GM21786 (cell line): ENCODE measurements at regions not wholly inside any gene's neighbourhood (a gene's known extent, or its start where the extent isn't known, plus 50 kb on each side); places are given as distances from the start of the nearest gene placed in this dataset.

Experiments used
- ATAC-seq: cut with Tn5 transposase; IDR thresholded peaks from one replicate; pipeline ENCODE4 v1.9.1; 2021; ENCODE audit not compliant: unreplicated experiment

- ATAC-seq: peak; percentile 91
Measured at GRCh38 chr5:124920909-124921666, 174.6 kb upstream of the ZNF608 start.

DNA sequence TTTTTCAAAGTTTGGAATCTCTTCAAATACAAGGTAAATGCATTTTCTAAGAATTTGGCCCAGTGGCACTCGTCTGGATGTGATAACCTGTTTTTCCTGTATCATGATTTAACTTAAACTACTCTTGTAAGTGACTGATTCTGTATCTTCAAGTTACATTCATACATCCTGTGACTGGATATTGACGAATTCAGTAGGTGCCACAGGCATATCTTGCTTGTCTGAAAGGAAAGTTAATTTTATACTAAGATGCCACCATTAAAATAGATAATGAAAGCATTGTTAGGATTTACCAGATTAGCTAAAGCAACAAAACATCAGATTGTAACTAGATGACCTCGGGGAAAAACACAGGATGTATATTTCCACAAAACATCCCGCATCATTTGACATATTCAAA, 175.3 kb upstream of the ZNF608 start:
- ATAC-seq: peak; percentile 8

DNA sequence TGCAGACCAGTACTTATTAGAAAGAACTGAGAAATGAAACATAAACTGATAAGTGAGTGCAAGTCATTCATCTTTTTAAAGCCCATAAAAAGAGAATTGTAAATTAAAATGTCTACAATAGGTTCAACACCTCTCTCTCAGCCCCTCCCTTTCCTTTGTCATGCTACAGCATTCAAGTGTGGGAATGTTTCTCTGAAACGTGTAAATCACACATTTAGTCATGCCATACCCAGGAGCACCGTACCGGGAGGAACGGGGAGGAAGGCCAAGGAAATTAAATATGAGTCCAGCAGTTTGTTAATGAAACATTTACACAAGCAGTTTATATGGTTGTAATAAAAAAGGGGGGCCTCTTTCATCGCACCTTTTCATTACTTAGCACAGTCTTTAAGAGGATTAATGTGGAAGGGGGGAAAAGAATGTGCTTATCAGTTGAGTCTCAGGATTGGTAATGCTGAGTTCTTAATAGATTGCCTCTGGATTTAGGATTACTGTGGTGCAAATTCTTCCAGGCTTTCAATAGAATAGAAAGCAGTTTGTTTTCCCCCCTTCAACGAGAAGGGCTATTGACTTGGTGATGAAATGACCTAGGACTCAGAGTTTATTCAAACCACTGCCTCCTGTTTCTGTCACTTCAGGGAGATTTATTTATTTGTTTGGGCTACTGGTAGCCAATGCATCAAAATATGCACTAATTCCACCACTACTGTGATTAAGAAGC, 176.0 kb upstream of the ZNF608 start:
- ATAC-seq: peak; percentile 17

- no peak for ATAC-seq
Measured at GRCh38 chr5:124923131-124923530, 176.7 kb upstream of the ZNF608 start.

DNA sequence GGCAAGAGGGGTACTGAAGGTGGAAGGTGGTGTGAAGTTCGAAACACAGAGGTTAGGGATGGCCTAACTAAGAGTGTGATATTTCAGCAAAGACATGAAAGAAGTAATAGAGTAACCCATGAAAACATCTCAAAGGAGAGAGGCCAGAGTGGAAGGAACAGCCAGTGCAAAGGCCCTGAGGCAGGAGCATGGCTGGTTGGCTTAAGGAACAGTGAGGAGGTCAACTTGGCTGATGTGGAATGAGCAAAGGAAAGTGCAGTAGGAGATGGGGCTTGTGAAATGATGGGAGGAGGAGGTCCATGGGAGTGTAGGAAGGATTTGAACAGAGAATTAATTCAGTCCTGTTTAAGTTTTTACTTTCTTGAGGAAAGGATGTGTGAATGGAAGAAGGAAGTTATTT, 178.3 kb upstream of the ZNF608 start:
- ATAC-seq: no peak

DNA sequence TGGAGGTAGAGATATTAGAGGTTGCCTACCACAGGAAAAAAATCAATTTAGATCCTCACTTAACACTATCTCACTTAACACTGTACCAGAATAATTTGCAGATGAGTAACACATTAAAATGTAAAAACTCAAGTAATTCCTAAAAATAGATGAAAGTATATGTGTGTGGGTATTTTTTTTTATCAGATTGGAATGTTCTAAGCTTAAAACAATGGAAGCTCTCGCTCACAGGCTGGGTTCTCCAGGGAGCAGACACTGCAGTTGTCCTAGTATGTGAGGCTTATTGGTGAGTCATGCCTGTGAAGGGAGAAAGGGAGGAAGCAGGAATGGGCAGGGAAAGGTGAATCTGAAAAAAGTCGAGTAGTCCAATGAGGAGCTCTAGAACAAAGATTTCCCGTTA, 181.3 kb upstream of the ZNF608 start:
- no peak for ATAC-seq

- ATAC-seq: no peak
Measured at GRCh38 chr5:124929000-124929399, 182.6 kb upstream of the ZNF608 start.

- ATAC-seq: no peak
Measured at GRCh38 chr5:124932791-124933600, 186.6 kb upstream of the ZNF608 start.

- ATAC-seq: peak; percentile 72
Measured at GRCh38 chr5:124935065-124935464, 188.6 kb upstream of the ZNF608 start.

DNA sequence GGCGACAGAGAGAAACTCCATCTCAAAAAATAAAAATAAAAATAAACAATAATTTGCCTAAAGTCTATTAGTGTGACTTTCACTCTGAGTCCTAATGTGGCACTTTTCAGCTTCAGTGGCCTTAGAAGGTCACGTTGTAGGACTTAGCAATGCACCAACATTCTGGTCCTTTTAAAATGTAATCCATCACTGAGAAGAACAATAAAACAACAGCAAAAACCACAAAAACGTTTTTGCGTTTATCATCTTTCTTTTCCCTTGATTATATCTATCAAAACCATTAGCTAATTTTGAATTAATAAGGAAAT, 190.1 kb upstream of the ZNF608 start:
- ATAC-seq: peak; percentile 52

DNA sequence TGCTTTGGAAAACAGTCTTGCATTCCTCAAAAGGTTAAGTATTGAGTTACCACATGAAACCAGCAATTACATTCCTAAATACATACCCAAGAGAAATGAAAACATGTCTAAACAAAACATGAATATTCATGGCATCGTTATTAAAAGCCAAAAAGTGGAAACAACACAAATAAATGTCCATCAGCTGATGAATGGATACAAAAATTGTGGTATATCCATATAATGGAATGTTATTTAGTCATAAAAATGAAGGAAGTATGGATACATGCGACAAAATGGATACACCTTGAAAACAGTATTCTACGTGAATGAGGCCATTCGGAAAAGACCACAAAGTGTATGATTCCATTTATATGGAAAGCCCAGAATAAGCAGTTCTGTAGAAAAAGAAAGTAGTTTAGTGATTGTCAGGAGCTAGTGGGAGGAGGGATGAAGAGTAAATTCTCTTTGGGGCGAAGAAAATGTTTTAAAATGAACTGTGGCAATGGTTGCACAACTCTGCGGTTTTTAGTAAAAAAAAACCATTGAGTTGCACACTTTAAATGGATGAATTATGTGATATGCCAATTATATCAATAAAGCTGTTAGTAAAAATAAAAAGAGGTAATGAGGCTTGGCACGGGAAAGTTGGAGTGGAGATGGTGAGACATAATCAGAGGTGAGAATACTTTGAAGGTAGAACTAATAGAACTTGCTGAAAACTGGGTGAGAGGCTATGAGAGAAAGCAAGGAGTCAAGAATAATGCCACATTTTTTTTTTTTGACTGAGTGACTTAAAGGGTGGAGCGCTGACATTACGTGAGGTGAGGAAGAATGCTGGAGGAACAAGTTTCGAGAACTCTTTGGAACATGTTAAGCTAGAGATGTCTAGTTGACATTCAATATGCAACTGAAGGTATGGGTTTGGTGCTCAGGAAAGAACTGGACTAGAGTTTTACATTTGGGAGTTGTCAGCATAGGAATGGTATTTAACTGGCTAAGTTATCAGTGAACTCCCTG, 194.9 kb upstream of the ZNF608 start:
- no peak for ATAC-seq

GRCh38 chr5:124948062-124948753, 201.8 kb upstream of the ZNF608 start:
- ATAC-seq: no peak

DNA sequence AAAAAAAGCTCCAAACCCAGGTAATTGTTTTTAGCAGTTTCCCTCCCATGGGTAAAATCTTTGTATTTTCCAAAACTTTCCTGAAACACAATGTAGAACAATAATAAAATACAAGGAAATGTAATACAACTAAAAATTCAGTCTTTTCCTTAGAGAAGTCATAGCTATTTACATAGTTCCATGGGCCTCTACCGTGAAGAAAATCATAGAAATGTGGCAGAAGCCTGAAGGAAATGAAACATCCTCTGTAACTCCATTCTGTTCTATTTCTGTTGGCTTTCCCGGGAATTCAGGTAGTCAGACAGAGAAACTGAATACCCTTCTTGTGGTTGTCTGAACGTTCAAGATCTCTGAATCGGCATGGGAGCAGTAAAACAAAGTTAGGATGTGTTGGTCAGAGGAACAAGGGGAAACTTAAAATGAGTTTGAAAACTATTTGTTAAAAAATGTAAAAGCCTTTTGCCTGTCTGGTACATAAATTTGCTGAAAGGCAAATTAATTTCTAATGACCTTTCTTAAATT, 202.4 kb upstream of the ZNF608 start:
- no peak for ATAC-seq

- no peak for ATAC-seq
Measured at GRCh38 chr5:124949862-124950261, 203.4 kb upstream of the ZNF608 start.

DNA sequence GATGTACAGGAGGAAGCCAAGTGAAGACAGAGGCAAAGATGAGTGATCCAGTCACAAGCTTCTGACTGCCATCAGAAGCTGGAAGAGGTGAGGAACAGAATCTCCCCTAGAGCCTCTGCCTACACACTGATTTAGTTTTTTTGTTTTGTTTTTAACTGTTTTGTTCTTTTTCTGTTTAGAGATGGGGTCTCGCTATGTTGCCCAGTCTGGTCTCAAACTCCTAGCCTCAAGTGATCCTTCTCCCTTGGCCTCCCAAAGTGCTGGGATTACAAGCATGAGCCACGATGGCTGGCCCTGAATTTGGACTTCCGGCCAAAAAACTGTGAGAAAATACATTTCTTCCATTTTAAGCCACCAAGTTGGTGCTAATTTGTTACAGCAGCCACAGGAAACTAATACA, 204.7 kb upstream of the ZNF608 start:
- ATAC-seq: no peak

DNA sequence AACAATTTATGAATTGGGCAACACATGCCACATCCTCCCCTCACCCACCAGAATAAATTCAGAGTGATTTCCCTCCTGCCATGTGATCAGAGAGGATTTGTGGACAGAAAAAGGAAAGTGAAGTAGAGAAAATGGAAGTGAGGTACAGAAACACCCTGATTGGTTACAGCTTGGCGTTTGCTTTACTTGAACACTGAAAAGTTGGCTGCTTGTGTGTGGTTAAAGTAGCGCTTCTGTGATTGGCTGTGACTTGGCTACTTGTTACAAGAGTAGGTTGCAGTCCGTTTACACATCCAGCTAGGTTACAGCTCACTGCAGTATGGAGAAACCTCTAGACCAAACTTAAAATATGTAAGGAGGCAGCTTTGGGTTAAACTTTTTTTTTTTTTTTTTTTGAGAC, 205.2 kb upstream of the ZNF608 start:
- ATAC-seq: peak; percentile 57

DNA sequence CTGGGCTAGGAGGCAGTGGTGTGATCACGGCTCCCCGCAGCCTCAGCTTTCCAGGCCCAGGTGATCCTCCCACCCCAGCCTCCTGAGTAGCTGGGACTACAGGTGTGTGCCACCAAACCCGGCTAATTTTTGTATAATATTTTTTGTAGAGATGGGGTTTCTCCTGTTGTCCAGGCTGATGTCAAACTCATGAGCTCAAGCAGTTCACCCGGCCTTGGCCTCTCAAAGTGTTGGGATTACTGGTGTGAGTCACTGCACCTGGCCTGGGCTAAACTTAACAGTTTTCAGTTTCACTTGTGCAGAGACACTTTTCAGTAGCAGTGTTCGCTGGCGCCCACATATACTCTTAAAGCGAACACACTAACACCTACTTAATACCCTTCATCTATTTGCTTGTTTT, 205.6 kb upstream of the ZNF608 start:
- peak; percentile 95 for ATAC-seq

DNA sequence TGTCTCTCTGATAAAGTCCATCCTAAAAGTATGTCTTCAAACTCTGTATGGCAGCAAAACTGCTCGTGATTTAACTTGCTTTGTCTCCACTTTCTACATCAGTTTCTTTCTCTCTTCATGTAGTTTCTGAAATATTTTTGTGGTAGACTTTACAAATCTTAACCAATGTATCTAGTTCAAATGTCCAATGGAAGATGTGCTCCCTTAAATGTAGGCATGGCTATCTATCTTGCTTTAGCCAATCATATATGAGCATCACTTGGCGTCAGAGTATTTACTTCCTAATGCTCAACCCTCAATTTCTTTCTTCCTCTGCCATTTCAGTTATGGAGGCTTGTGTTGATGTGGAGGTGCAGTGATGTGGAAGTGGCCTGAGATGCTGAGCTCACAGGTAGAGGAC, 206.1 kb upstream of the ZNF608 start:
- ATAC-seq: peak; percentile 28

- ATAC-seq: no peak
Measured at GRCh38 chr5:124954784-124955183, 208.3 kb upstream of the ZNF608 start.

DNA sequence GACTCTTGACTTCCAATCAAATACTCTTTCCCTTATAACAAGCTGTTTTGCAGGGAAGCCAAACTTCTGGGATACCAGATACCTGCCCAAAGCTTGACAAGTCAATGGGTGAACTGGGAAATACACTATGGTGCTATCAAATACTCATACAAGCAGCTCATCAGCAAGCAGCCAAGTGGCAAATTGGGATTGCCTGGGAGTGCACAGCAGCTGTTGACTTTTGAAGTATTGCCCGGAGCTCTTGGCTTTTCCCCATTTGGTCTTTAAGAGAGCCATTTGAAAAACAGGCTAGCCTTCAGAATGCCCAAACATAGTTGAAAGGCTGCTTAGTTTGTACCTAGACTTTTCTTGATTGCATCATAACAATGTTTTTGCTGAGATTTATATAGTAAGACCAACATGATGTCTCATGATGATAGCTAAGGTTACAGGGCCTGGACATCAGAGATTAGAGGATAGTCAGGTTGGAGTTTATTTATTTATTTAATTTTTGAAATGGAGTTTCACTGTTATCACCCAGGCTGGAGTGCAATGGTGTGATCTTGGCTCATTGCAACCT, 210.1 kb upstream of the ZNF608 start:
- ATAC-seq: no peak
